ENCODE measurements at regions not wholly inside any gene's neighbourhood (a gene's known extent, or its start where the extent isn't known, plus 50 kb on each side); places are given as distances from the start of the nearest gene placed in this dataset.

DNA sequence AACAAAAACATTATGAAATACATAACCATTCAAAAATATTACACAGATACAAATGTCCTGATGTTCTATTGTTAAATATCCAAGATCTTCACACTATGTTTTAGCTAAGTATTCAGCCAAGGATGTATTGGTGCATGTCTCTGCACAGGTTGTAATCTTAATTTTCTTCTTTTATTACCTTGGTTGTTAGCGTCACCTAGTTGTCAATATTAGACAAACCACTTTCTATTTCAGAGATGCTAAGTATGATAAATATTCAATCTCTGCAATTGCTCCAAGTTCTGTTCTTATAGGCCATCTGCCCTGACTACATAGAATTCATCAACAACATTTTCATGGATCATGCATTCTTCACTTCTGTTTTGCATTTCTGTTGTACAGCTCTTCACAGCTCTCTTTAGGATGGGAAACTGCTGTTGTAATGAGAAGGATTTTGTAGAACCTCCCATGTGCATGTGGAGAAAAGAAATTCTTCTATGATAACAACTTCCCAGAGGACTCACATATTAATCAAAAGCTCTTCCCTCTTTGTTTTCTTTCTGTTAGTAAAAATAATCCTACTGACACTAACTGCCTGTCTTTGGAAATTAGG, 380.1 kb downstream of the NUF2 start:
- DNase-seq = no peak
- intact Hi-C loops (cut with DNase I) = no loop called here

DNA sequence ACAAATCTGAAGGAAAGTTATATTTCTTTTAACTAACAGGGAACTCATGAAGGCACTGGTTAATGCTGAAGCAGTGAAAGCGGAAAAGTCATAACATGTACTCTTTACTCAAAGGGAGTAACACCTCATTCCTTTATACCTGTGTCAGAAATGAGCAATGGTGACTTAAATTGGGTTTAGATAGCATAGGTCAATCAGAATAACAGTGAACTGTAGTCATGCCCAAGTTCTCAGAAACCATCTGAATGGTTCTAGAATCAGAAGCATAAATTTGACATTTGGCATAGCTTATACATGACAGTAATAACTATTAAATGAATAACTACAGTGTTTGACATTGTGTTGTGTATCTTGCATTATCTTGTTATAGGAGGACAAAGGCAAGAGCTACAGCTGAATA, 382.0 kb downstream of the NUF2 start:
- intact Hi-C loops (cut with DNase I) = no loop called here
- no peak for DNase-seq

DNA sequence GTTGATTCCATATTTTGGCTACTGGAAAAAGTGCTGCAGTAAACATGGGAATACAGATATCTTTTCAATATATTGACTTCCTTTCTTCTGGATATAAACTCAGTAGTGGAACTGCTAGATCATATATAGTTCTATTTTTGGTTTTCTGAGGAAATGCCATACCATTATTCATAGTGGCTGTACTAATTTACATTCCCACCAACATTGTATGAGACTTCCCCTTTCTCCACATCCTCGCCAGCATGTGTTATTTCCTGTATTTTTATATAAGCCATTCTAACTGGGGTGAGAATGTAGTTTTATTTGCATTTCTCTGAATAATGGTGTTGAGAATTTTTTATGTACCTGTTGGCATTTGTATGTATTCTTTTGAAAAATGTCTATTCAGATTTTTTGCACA, 385.2 kb downstream of the NUF2 start:
- intact Hi-C loops (cut with DNase I) = no loop called here
- no peak for DNase-seq

DNA sequence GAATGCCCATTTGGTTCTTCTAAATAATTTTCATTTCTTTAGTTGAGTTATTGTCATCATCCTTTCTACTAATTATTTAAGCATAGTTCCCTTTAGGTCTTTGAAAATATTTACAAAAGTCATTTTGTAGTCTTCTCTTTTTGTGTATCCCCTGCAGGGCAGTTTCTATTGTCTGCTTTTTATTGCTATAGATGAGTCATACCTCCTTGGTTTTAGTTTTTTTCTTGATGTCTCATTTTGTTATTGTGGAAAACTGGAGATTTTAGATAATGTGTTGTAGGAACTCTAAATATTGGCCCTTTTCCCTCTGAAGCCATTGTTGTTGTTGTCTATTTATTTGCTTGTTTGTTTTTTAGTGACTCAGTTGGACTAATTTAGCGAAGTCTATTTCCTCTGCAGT, 387.9 kb downstream of the NUF2 start:
- no peak for DNase-seq
- intact Hi-C loops (cut with DNase I) = no loop called here

DNA sequence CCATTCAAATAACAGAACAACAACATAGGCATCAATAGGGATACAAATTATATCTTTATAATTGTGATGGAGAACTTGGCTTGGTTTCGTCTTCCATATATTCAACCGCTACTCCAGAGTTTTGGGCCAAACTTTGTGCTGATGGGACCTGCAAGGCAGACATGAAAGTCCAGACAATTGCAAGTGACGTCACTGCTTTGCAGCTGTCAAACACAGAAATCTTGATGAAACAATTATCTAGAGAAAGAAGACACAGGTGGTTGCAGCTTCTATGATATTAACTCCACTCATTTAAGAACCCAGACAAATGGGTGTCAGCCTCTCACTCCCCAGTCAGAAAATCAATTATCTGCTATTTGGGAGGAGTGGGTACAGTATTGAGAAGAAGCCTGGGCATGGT, 390.6 kb downstream of the NUF2 start:
- intact Hi-C loops (cut with DNase I) = no loop called here
- DNase-seq = no peak

DNA sequence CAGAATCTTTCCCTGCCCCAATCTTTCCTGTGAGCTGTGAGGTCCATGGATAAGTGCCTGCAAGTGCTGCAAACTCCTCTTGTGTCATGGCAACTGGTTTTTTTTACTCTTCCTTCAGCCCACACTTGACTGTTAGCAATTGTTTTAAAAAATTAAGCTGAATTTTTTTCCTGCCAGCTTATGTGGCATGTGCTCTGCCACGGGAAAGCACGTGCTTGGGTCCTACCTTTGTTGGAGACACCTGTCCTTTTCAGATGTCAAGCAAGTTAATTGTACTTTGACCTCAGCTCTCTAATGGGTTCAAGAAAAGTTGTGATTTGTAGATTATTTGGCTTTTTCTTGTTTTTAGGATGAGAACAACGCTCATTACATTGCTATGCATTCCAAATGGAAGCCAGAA, 398.5 kb downstream of the NUF2 start:
- intact Hi-C loops (cut with DNase I) = no loop called here
- no peak for DNase-seq

DNA sequence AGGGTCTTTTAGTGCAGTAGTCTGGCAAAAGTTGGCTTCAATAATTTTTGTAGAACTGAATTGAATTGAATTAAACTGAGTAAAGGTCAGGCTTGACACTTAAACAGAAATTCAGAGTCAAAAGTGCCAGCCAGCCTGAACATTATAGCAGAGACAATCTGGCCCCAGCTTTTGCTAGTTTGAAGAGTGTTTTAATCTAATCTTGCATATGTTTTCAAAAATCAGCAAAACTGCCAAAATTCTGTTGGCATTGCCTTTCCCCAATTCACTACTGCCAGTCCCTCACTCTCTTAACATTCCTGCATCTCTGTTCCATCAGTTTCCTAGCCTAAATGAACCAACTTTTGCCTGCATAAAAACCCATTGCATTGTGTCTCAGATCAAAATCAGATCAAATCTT, 403.8 kb downstream of the NUF2 start:
- DNase-seq = no peak
- intact Hi-C loops (cut with DNase I) = no loop called here

DNA sequence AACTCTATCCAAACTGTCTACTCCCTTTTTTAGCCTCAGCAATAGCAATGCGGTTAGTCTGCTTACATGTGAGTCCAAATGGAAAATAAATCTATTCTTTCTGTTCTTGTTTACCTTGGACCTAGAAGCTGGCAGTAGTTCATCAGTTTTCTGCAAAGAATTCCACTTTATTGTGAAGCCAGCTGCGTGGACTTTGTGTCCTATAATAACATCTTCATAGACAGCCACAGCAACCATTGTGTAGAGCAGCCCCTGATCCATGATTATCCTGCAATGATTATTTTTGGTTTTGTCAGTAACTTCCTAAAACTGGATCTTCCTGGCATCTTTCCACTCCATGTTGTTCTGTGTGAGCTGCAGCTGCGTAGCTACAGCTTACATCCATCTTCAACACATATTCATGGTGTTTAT, 408.7 kb downstream of the NUF2 start:
- intact Hi-C loops (cut with DNase I) = no loop called here
- no peak for DNase-seq

- intact Hi-C loops (cut with DNase I) = no loop called here
- DNase-seq = no peak
These were observed 415.5 kb downstream of the NUF2 start for GRCh38 chr1:163737261-163737660.

GRCh38 chr1:163744301-163744887, 422.6 kb downstream of the NUF2 start:
- no peak for DNase-seq
- intact Hi-C loops (cut with DNase I) = no loop called here

DNA sequence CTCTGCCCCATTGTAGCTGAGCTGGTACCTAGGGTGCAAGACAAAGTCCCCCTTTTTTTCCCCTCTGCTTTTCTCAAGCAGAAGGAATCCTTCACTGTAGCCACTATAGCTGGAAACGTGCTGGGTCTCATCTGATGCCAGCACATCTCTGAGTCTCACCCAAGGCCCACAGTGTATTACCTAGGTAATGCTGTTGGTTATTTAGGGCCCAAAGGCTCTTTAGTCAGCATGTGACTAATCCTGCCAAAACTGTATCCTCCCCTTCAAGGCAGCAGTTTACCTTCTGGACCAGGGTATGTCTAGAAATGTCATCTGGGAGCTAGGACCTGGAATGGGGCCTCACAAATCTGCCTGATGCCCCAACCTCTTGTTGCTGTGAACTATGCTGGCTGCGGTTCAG, 423.4 kb downstream of the NUF2 start:
- no peak for DNase-seq
- intact Hi-C loops (cut with DNase I) = no loop called here

DNA sequence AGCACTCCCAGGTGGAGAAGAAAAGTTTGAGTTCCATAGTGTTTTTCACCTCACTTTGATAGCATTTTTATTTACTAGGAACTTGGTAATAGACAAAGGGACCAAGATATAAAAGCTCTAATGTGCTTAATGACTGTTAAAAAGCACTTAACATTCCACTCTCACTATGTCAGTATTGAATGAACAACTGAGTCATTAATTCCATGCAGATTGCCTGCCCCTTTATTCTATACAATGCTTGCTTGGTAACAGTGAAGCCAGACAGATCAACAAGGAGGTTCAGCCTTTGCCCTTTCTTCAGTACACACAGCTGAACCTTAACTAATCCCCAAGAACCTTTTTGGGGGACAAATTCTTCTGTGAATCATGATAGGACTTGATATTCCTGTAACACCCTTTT, 425.5 kb downstream of the NUF2 start:
- intact Hi-C loops (cut with DNase I) = no loop called here
- no peak for DNase-seq

DNA sequence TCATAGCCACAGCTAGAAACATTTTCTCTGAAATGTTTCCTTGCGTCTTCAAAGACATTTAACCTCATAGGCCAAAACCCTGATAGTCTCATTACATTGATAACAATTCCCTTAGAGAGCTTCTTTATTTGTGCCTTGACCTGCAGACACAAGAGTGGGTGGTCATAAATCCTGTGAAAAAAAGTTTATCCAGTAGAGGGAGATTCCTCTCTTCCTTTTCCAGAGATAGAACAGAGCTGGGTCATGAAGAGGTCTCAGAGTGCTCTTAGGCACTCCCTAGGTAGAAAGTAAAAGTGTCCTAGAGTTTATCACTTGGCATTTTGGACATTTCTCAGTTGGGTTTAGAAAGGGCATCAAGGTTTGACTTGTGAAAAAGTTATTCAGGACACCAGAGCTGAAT, 426.1 kb downstream of the NUF2 start:
- intact Hi-C loops (cut with DNase I) = no loop called here
- DNase-seq = no peak

GRCh38 chr1:163758977-163759670, 437.4 kb downstream of the NUF2 start:
- intact Hi-C loops (cut with DNase I) = no loop called here

DNA sequence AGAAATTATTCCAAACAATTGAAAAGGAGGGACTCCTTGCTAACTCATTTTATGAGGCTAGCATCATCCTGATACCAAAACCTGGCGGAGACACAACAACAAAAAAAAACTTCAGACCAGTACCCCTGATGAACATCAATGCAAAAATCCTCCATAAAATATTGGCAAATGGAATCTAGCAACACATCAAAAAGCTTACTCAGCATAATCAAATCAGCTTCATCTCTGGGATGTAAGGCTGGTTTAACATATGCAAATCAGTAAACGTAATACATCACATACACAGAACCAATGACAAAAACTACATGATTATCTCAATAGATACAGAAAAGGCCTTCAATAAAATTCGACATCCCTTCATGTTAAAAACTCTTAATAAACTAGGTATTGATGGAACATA, 440.1 kb downstream of the NUF2 start:
- DNase-seq = no peak
- intact Hi-C loops (cut with DNase I) = no loop called here

More at GRCh38 chr1:163758977-163759670, 437.4 kb downstream of the NUF2 start:
- DNase-seq = no peak

DNA sequence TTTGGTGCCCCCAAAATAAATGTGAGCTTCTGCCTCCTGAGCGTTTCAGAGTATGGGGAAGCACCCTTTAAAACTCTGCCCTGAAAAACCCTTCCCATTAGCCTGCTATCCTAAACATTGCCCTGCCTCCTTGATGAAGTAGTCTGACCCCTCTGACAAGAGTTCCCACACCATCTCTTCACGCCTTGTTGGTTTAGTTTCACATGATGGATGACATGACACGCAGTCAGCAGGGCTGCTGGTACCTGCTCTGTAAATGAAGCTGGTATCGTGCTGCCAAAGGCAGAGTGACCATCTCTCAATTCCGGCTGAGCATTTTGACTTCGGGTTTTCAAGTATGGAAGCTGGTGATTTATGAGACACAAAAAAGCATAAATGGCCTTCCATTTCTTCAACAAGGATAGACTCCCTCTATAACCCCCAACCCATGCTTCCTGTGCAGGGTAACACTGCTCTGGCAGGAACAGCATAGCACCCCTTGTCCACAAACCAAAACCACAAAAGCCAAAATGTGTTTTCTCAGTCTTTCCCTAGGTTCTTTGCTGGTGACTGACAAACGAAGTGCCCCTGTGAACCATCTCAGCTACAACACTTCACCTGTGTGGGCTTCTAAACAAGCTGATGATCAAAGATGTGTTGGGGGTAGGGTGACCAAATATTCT, 444.6 kb downstream of the NUF2 start:
- intact Hi-C loops (cut with DNase I) = no loop called here
- DNase-seq = no peak

DNA sequence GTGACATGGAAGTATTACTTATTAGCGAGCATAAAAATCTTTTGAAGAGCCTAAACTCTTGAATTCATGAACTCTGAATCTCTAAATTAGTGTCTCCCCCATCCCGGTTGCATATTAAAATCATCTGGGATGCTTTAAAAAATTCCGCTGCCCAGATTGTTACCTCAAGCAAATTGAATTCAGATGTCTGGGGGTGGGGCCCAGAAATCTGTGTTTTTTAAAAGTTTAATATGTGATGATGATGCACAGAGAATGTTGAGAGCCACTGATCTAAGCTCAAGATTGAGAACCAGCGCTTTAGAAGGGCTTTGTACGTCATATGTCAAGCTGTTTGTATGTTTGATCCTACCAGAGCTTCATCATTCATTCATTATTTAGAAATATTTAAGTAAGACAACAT, 446.8 kb downstream of the NUF2 start:
- no peak for DNase-seq
- intact Hi-C loops (cut with DNase I) = no loop called here

- intact Hi-C loops (cut with DNase I) = no loop called here
- DNase-seq = no peak
These were observed 448.5 kb downstream of the NUF2 start for GRCh38 chr1:163770265-163770664.

DNA sequence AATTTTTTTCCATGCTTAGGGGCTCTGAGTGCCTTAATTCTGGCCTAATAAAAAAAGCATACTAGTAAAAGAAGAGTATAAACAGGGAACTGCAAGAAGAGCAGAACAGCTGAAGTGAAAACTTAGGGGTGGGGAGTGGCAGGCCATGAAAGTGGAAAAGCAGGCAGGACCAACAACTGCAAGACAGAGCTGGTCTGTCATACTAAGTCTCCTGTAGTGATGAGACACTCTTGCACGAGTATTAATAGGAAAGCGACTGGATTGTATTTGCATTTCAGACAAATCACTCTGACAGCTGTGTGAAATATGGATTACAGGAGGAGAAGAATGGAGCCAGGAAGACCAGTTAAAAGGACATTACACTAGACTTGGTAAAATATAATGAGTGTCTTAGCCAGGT, 449.9 kb downstream of the NUF2 start:
- intact Hi-C loops (cut with DNase I) = no loop called here
- no peak for DNase-seq

GRCh38 chr1:163772246-163772645, 450.5 kb downstream of the NUF2 start:
- no peak for DNase-seq

DNA sequence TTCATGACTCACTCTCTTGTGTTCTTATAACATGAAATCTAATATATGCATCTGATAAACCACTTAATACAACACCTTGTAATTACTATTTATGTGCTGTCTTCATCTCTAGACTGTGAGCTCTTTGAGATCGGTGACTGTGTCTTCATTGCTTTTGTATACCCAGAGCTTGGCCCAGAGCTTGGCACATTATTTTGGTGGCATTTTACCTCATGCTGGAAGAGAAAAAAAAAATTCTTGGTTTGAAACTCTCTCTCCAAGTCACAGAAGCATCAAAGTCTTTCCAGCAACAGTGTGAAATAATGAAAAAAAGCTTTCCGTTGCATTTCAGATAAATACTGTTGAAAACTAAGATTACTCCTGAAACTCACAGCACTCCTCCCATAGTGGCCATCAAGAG, 451.6 kb downstream of the NUF2 start:
- DNase-seq = no peak
- intact Hi-C loops (cut with DNase I) = no loop called here

More at GRCh38 chr1:163772246-163772645, 450.5 kb downstream of the NUF2 start:
- intact Hi-C loops (cut with DNase I) = no loop called here

All from head of caudate nucleus (tissue), 42 donors.